ENCODE measurements at regions not wholly inside any gene's neighbourhood (a gene's known extent, or its start where the extent isn't known, plus 50 kb on each side); places are given as distances from the start of the nearest gene placed in this dataset.
"Not testable (repeated sequence)": the region's sequence is repeated elsewhere in the genome, so short reads cannot be mapped to it uniquely, and the experiment has no call there.

DNA sequence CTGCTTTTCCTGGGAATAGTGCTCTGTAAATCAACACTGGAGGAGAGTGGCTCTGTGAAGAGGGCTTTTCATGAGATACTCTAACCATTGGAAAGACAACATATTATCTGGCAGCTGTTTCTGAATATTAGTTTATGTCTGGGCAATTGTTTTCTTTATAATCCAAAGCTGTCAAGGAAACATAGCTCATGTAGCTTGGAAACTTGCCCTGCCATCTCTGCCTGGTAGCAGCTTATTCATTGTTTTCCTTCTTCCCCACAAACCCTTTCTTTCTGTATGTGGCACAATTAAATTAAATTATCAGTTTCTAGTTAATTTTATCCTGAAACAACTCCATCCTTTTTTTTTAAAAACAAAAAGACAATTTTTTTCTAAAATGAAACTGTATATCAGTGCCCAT is 160.0 kb downstream of the EDEM1 start:
- no peak overlapping the region for H3K4me3 ChIP-seq (ENCODE audit: low read length)
- TF ChIP-seq CTCF (conservative IDR thresholded peaks at IDR 0.05; ENCODE audit: low read depth, low read length), result no peak
- no peak for DNase-seq (ENCODE audit: low read depth)

DNA sequence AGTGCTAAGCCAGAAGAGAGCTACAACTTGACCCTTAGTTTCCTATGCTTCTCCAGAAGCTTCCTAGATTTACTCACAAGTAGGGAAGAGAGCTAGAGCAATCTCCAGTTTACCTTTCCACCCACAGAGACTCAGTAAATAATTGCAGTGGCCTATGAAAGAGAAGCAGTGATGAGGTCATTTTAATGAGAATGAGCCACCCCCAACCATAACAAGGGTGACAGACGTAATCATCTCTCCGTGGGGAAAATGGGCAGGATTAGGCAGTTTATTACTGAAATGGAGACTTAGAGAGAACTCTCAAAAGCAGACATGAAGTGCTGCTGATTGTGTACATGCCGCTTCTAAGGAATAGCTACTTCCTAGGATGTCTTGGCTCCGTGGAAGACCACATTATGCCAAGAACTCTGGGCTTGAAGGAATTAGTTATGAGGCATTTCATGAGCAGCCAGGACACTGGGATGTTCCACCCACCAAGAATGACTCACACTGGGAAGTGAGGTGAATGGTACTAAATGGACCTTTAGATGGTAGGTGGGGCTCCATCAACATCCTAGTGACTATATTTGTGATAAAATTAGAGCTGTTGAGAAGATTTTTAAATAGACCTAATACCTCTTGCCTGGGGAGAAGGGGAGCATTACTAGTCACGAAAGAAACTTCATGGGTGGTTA is 160.9 kb downstream of the EDEM1 start:
- no peak for DNase-seq (ENCODE audit: low read depth)
- TF ChIP-seq CTCF (conservative IDR thresholded peaks at IDR 0.05; ENCODE audit: low read depth, low read length), result no peak
- no peak overlapping the region for H3K4me3 ChIP-seq (ENCODE audit: low read length)

GRCh38 chr3:5349343-5349742 is 161.8 kb downstream of the EDEM1 start:
- DNase-seq (ENCODE audit: low read depth), result no peak
- TF ChIP-seq CTCF (conservative IDR thresholded peaks at IDR 0.05; ENCODE audit: low read depth, low read length), result no peak
- H3K4me3 ChIP-seq (ENCODE audit: low read length), result no peak overlapping the region

DNA sequence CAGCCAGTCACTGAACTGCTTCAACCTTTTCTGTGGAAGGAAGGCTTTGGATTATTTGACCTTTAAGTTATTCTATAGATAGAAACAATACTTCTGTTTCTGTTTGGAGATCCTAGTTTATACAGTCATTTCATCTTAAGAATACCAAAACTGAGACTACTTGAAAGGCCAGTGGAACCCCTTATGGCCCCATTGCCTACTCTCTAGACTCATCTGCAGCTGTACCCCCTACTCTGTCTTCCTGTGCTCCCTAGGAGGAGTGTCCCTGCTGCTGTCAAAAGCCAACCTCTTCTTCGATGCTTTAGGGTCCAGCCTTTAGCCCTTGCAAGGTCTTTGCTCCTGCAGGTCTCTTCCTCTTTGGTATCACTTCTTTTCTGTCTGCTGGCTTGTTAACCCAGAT is 169.6 kb downstream of the EDEM1 start:
- TF ChIP-seq CTCF (conservative IDR thresholded peaks at IDR 0.05; ENCODE audit: low read depth, low read length), result no peak
- no peak for DNase-seq (ENCODE audit: low read depth)

GRCh38 chr3:5358911-5359310 is 171.4 kb downstream of the EDEM1 start:
- no peak for DNase-seq (ENCODE audit: low read depth)
- TF ChIP-seq CTCF (conservative IDR thresholded peaks at IDR 0.05; ENCODE audit: low read depth, low read length), result no peak
- no peak overlapping the region for H3K4me3 ChIP-seq (ENCODE audit: low read length)

More for the DNA sequence above, 169.6 kb downstream of the EDEM1 start:
- H3K4me3 ChIP-seq (ENCODE audit: low read length), result no peak overlapping the region

DNA sequence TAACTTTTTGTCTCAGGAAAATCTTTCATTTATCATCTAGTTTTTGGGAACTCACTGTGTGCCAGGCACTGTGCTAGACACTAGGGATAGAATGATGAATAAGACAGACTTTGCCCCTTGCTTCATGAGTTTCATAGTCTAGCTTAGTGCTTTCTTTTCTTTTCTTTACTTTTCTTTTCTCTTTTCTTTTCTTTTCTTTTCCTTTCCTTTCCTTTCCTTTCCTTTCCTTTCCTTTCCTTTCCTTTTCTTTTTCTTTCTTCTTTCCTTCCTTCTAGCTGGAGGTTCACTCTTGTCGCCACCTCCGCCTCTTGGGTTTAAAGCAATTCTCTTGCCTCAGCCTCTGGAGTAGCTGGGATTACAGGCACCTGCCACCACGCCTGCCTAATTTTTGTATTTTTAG is 172.9 kb downstream of the EDEM1 start:
- H3K4me3 ChIP-seq (ENCODE audit: low read length), result no peak overlapping the region
- no peak for DNase-seq (ENCODE audit: low read depth)
- no peak for TF ChIP-seq CTCF (conservative IDR thresholded peaks at IDR 0.05; ENCODE audit: low read depth, low read length)

- TF ChIP-seq CTCF (conservative IDR thresholded peaks at IDR 0.05; ENCODE audit: low read depth, low read length), result no peak
- DNase-seq (ENCODE audit: low read depth), result no peak
These were observed 179.2 kb downstream of the EDEM1 start for GRCh38 chr3:5366746-5367145.

GRCh38 chr3:5371555-5371954 is 184.0 kb downstream of the EDEM1 start:
- not testable (repeated sequence) for H3K4me3 ChIP-seq (ENCODE audit: low read length); DNase-seq (ENCODE audit: low read depth)

More at GRCh38 chr3:5366746-5367145, 179.2 kb downstream of the EDEM1 start:
- H3K4me3 ChIP-seq (ENCODE audit: low read length), result no peak overlapping the region
